PC-3 (cell line): ENCODE measurements at regions not wholly inside any gene's neighbourhood (a gene's known extent, or its start where the extent isn't known, plus 50 kb on each side); places are given as distances from the start of the nearest gene placed in this dataset.

Source experiments
- CTCF ChIP-seq: fragments of 300-600 bp; sonication (generic); conservative IDR thresholded peaks from 2 replicates; pipeline ENCODE4 v1.5.1; 2017; ENCODE audit warnings: antibody characterized with exemption, low read depth, mild to moderate bottlenecking, low read length
- EZH2 ChIP-seq: fragments of 300-600 bp; sonication (generic); IDR thresholded peaks from one replicate; pipeline ENCODE4 v1.6.1; 2017; ENCODE audit warnings: antibody characterized with exemption, mild to moderate bottlenecking, low read length; ENCODE audit not compliant: unreplicated experiment

- TF ChIP-seq EZH2 (no peak), CTCF (no peak)
Measured at GRCh38 chr2:207243601-207244000, 77.9 kb upstream of the KLF7 start.
